SK-N-SH (cell line): ENCODE measurements at regions not wholly inside any gene's neighbourhood (a gene's known extent, or its start where the extent isn't known, plus 50 kb on each side); places are given as distances from the start of the nearest gene placed in this dataset.

Source experiments
- CTCF ChIP-seq: fragments of 200-600 bp; sonication (generic); IDR thresholded peaks from 2 replicates; pipeline ENCODE4 v1.6.1; 2017; ENCODE audit warnings: antibody characterized with exemption, mild to moderate bottlenecking, moderate library complexity
- EP300 ChIP-seq, 2 experiments: IDR thresholded peaks; 2 replicates each; pipeline versions ENCODE4 v1.4.0 to v1.6.1; 2012; ENCODE audit warnings: borderline replicate concordance in 1 of 2, low read depth in 1 of 2, low read length in 1 of 2
- GABPA ChIP-seq: IDR thresholded peaks from 2 replicates; pipeline ENCODE4 v1.4.0; 2012; ENCODE audit warnings: low read depth, mild to moderate bottlenecking
- JUND ChIP-seq: IDR thresholded peaks from 2 replicates; pipeline ENCODE4 v1.4.0; 2012
- MEF2A ChIP-seq: IDR thresholded peaks from 2 replicates; pipeline ENCODE4 v1.4.0; 2012; ENCODE audit warnings: low read depth, borderline replicate concordance
- POLR2AphosphoS5 ChIP-seq: IDR thresholded peaks from 2 replicates; pipeline ENCODE4 v1.6.1; 2012; ENCODE audit warnings: low read depth, low read length
- TCF12 ChIP-seq: IDR thresholded peaks from 2 replicates; pipeline ENCODE4 v1.4.0; 2012
- YY1 ChIP-seq: IDR thresholded peaks from 2 replicates; pipeline ENCODE4 v1.4.0; 2012; ENCODE audit warnings: low read depth, mild to moderate bottlenecking

DNA sequence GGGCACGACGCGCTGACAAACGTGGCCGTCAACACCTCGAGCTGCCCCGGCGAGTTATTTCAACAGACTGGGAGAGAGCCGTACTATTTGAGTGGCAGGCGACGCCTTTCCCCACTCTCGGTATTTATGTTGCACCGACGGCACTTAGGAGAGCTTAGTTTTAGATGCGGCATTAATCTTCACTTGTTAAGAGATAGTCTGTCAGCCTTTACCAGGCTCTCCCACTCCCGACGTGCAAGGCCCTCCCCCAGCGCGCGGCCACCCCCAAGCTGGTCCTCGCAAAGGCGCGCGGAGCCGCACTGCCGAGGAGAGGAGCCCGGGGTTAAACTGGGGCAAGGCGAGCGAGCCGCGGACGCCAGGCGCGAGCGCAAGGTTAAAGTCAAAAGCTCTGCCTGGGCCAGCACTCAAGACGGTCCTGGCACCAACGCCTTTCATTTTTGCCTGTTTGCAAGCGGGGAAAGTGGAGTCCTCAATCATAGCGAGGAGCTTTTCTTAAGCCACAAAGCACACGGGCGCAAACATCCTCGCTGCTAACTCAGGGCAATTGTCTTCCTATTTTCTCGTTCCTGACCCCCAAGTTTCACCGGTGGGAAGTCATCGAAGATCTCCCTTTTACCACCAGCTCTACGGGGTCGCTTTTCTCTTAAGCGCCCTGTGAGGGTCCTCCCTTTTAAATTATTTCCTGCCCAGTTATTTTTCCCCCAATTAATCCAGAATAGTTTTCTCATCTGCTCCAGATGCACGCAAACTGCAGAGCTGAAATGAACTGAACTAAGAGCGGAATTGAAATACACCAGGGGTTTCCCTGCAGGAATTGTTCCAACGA lies 86.6 kb downstream of the NR2F2 start:
- no peak for TF ChIP-seq POLR2AphosphoS5
- no peak for TF ChIP-seq EP300 (IDR thresholded peaks at IDR 0.05; ENCODE audit: borderline replicate concordance in 1 of 2, low read depth in 1 of 2, low read length in 1 of 2)
- no peak for TF ChIP-seq MEF2A
- no peak for TF ChIP-seq JUND
- no peak for TF ChIP-seq CTCF
- no peak for TF ChIP-seq YY1
- TF ChIP-seq GABPA: no peak
- no peak for TF ChIP-seq TCF12
